ENCODE measurements at regions not wholly inside any gene's neighbourhood (a gene's known extent, or its start where the extent isn't known, plus 50 kb on each side); places are given as distances from the start of the nearest gene placed in this dataset.

DNA sequence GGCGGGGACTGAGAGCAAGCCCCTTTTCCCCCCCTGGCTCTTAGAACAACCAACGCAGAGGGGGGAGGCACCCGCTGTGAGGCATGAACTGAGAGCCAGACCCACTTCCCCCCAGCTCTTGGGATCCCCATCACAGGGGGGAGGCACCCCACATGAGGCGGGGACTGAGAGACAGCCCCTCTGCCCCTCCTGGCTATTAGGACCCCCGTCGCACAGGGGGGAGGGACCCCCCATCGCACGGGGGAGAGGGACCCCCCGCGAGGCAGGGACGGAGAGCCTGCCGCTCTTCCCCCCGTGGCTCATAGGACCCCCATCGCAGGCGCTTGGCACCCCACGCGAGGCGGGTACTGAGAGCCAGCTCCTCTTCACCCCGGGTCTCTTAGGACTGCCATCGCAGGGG lies 195.8 kb upstream of the PZP start:
- TF ChIP-seq, protein P1, sequence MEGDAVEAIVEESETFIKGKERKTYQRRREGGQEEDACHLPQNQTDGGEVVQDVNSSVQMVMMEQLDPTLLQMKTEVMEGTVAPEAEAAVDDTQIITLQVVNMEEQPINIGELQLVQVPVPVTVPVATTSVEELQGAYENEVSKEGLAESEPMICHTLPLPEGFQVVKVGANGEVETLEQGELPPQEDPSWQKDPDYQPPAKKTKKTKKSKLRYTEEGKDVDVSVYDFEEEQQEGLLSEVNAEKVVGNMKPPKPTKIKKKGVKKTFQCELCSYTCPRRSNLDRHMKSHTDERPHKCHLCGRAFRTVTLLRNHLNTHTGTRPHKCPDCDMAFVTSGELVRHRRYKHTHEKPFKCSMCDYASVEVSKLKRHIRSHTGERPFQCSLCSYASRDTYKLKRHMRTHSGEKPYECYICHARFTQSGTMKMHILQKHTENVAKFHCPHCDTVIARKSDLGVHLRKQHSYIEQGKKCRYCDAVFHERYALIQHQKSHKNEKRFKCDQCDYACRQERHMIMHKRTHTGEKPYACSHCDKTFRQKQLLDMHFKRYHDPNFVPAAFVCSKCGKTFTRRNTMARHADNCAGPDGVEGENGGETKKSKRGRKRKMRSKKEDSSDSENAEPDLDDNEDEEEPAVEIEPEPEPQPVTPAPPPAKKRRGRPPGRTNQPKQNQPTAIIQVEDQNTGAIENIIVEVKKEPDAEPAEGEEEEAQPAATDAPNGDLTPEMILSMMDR (conservative IDR thresholded peaks at IDR 0.05), result no peak
- TF ChIP-seq EZH2 (IDR thresholded peaks at IDR 0.05; ENCODE audit: low read depth), result no peak
